GM19043 (cell line): ENCODE measurements at regions not wholly inside any gene's neighbourhood (a gene's known extent, or its start where the extent isn't known, plus 50 kb on each side); places are given as distances from the start of the nearest gene placed in this dataset.

Experiments used
- ATAC-seq: cut with Tn5 transposase; IDR thresholded peaks from one replicate; pipeline ENCODE4 v1.9.1; 2021; ENCODE audit warnings: low read depth; ENCODE audit not compliant: unreplicated experiment

- ATAC-seq = no peak
Observed at GRCh38 chr2:144948205-144948855, 428.4 kb upstream of the ZEB2 start.

GRCh38 chr2:144947709-144948037, 427.8 kb upstream of the ZEB2 start:
- no peak for ATAC-seq

GRCh38 chr2:144946263-144946662, 426.3 kb upstream of the ZEB2 start:
- no peak for ATAC-seq

GRCh38 chr2:144944546-144945220, 424.8 kb upstream of the ZEB2 start:
- no peak for ATAC-seq

- ATAC-seq = no peak
Observed at GRCh38 chr2:144943986-144944385, 424.1 kb upstream of the ZEB2 start.

- ATAC-seq = no peak
Observed at GRCh38 chr2:144943293-144943941, 423.5 kb upstream of the ZEB2 start.

GRCh38 chr2:144942516-144943256, 422.8 kb upstream of the ZEB2 start:
- ATAC-seq = no peak

GRCh38 chr2:144941743-144942488, 422.0 kb upstream of the ZEB2 start:
- no peak for ATAC-seq

- ATAC-seq = no peak
Observed at GRCh38 chr2:144939590-144939989, 419.7 kb upstream of the ZEB2 start.

GRCh38 chr2:144937910-144938709, 418.2 kb upstream of the ZEB2 start:
- ATAC-seq = no peak

DNA sequence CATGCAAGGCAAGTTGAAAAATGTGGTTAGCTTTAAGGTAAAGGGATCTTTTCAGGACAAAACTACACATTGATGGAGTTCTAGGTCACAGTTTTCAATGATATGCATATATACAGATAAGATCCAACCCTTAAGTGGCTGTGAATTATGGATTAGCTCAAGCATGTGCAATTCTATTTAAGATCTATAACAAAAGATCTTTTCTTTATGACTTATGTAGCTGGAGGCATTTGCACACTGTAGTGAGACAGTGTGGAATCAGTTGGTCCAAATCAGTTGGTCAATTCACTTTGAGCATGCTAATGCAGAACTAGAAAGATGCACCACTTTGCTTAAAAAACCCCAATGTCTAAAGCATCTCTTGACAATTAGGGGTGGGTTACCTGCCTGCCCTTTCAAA, 417.1 kb upstream of the ZEB2 start:
- no peak for ATAC-seq

DNA sequence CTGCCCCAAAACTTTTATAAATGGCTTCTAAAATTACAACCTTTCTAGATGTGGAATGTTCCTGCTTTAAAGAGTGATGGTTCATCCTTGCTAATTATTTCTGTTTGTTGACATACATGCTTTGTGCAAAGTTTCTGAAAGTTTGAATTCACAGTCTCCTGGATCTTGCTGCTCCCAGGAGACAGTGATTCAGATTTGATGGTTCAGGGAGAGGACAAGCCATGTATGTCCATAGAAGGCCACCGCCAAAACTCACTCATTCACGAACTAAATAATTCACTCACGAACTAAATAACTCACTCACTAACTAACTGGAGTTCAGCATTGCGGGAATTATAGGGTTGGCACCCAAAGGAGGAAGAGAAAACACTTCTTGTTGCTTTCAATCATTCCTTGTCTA, 416.5 kb upstream of the ZEB2 start:
- ATAC-seq = no peak

DNA sequence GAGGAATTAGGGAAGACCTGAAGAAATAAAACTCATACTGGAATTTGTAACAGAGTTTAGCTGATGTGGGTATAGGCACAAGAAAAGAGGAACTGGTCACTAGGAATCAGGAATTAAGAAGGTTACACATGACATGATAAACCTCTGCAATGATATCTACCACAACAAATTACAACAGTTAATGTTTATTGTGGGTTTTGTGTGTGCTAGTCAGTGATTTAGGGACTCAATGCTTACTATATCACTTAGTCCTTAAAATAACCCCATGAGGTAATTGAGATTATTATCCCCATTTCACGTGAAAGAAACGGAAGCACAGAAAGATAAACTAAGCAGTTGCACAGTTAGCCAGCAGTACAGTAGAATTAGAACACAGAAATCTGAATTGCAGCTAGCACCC, 415.8 kb upstream of the ZEB2 start:
- ATAC-seq = no peak

DNA sequence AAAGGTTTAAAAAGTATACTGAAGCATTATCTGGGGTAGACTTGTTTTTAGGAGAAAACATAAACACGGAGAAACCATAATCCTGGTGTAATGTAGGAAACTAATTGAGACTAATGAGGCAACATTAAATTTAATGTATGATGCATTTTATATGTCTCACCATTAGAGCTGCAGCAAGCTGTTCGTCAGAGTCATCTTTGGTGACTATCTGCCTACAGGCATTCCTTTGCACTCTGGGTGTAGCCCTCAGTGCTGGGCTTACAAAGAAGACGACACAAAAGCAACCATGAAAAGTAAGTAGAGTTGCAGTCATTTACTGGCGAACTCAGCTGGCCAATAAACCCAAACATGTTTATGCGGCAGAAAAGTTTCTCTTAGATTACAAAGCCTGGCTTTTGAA, 415.3 kb upstream of the ZEB2 start:
- ATAC-seq = no peak

DNA sequence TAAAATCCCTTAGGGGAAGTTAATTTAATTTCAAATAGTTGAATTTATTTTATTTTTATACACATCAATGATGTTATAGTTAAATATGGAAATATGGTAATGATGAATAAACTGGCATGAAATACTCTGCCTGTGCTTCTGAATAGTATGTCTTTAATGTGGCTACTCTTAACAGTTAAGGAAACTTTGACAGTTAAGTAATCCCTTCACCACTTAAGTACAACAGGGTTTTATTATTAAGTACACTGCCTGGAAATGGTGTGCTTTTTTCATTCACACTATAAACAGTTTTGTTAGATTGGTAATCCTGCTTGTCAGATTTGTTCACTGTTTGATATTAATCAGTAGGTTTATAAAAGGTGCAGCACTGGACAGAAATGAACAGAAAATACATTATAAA, 412.0 kb upstream of the ZEB2 start:
- no peak for ATAC-seq

DNA sequence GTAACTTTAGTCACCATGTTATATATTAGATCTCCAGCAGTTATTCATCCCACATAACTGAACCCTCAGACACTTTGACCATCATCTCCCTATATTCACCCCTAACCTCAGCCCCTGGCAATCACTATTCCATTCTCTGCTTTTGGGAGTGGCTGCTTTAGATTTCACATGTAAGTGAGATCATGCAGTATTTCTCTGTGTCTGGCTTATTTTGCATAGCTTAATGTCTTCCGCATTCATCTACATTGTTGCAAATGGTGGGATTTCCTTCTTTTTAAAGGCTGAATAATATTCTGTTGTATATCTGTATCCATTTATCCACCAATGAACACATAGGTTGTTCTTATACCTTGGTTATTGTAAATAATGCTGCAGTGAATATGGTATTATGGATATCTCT, 411.6 kb upstream of the ZEB2 start:
- ATAC-seq = no peak

- ATAC-seq = no peak
Observed at GRCh38 chr2:144927429-144927828, 407.5 kb upstream of the ZEB2 start.

DNA sequence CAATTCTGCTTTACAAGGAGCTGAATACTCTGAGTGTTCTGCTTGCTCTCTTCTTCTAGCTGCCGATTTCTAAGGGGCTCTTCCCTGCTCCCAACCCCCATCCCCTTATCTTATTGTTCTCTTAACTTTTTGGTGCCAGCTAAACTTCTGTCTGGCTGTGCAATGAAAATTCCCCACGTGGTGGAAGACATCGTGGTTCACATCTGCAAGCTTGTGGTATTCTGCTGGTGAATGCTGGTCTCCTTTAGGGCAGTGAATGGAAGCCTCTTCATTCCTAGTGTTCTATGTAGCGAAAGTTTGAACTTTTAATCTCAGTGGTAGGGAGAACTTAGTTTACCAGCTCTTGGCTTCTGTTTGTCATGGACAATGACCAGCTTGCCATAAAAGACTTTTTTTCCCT, 406.0 kb upstream of the ZEB2 start:
- no peak for ATAC-seq

DNA sequence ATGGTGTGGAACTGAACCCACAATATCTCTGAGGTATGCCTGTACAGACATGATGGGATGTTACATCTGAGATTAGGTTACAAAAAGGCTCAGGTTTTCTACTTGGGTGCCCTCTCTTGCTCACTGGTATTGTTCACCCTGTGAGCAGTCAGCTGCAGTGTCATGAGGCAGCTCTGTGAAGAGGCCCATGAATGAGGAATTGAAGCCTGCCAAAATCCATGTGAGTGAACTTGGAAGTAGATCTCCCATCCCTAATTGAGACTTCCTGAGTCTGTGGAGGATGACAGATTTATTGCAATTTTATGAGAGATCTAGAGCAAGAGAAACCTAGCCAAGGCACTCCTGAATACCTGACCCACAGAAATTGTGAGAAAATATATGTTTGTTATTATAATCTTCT, 404.9 kb upstream of the ZEB2 start:
- no peak for ATAC-seq

- no peak for ATAC-seq
Observed at GRCh38 chr2:144922519-144922918, 402.6 kb upstream of the ZEB2 start.
